SK-N-MC (cell line): ENCODE measurements at regions not wholly inside any gene's neighbourhood (a gene's known extent, or its start where the extent isn't known, plus 50 kb on each side); places are given as distances from the start of the nearest gene placed in this dataset.

Source experiments
- EZH2 ChIP-seq: fragments of 200-600 bp; sonication (generic); IDR thresholded peaks from one replicate; pipeline ENCODE4 v1.6.1; 2017; ENCODE audit warnings: antibody characterized with exemption
- POLR2AphosphoS5 ChIP-seq: IDR thresholded peaks from 2 replicates; pipeline ENCODE4 v1.6.1; 2012; ENCODE audit warnings: mild to moderate bottlenecking, low read depth, low read length, borderline replicate concordance

GRCh38 chr15:25095179-25095578, 140.4 kb downstream of the SNRPN start:
- TF ChIP-seq EZH2 (no peak), POLR2AphosphoS5 (no peak)
